Eye (tissue), 1 donor: ENCODE measurements at regions not wholly inside any gene's neighbourhood (a gene's known extent, or its start where the extent isn't known, plus 50 kb on each side); places are given as distances from the start of the nearest gene placed in this dataset.
"Not testable (repeated sequence)": the region's sequence is repeated elsewhere in the genome, so short reads cannot be mapped to it uniquely, and the experiment has no call there.

Experiments
- DNase-seq: peaks from one replicate; pipeline ENCODE4 v3.0.0-alpha.2; 2015

DNA sequence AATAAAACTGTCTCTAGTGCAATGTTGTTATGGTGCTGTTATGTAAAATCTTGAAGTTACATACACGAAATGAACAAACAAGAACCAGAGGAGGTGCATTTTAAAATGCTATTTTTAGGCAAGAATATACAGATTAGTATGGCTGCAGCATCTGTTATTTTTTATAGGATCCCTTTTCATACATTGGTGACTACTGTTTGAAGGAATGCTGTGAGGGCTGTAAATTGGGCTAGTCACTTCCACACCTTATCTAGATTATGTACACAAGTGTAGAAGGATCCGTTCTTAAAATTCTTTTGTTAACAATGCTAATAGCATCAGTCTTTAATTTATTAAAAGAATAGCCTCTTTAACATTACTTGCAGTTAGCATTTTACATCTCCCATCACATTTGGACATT is 284.3 kb upstream of the MDGA2 start:
- DNase-seq: no peak

- DNase-seq: no peak
These were observed 273.6 kb upstream of the MDGA2 start for GRCh38 chr14:47949006-47949405.

GRCh38 chr14:47935332-47935731 is 259.9 kb upstream of the MDGA2 start:
- DNase-seq: no peak

DNA sequence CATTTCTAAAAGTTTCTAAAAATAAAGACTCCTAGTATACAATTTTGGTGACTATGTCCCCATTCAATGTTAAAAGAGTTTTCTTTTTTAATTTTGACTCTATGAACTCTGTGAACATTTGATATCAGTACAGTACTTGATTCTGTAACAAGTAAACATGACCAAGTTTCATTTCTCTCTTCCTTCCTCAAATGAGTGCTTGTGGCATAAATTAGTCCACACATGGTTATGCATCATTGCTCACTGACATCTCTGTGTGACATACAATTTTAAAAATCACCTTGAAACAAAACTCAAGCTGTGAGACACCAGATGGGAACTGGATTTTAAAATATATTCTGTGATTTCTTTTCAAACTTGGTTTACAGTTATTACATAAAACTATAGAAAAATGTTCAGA is 253.9 kb upstream of the MDGA2 start:
- peak; percentile 5 for DNase-seq

DNA sequence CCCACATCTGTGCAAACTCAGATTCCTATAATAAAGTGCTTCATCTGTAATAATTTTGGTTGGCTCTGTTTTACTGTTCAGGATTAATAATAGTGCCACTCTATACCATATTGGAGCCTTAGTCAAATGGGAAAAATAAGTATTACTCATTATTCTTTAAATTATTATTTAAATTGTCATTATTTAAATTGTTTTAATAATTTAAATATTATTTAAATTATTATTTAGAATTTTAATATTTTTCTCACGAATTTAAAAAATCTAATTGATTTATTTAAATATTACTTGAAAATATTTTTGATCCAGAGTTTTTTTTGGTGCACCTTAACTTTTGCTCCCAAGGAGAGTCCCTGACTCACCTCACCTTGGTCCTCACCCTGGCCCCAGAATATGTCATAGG is 245.7 kb upstream of the MDGA2 start:
- DNase-seq: no peak

- peak; percentile 9 for DNase-seq
These were observed 244.6 kb upstream of the MDGA2 start for GRCh38 chr14:47919997-47920396.

- DNase-seq: no peak
These were observed 244.0 kb upstream of the MDGA2 start for GRCh38 chr14:47919334-47919846.

GRCh38 chr14:47917344-47917954 is 242.0 kb upstream of the MDGA2 start:
- peak; percentile 79 for DNase-seq

DNA sequence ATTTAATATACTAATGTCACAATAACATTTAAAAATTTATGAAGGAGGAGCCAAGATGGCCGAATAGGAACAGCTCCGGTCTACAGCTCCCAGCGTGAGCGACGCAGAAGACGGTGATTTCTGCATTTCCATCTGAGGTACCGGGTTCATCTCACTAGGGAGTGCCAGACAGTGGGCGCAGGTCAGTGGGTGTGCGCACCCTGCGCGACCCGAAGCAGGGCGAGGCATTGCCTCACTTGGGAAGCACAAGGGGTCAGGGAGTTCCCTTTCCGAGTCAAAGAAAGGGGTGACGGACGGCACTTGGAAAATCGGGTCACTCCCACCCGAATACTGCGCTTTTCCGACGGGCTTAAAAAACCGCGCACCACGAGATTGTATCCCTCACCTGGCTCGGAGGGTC is 225.7 kb upstream of the MDGA2 start:
- not testable (repeated sequence) for DNase-seq

GRCh38 chr14:47899685-47900084 is 224.3 kb upstream of the MDGA2 start:
- DNase-seq: no peak

GRCh38 chr14:47874350-47874749 is 198.9 kb upstream of the MDGA2 start:
- no peak for DNase-seq

DNA sequence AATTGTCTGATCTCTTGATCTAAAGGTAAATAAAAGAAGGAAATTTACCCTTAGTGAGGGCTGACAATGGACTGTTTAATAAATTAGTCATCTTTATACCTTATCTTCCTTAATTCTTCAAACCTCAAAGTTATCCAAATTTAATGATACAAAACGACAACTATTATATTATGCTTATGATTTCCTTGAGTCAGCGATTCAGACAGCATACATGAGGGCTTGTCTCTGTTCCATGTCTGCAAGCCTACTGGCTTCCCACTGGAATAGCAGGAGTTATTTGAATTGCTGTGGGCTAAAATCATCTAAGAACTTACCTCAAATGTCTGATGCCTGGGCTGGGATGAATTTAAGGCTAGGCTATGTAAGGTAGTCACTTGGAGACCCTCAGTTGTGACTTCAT is 197.2 kb upstream of the MDGA2 start:
- no peak for DNase-seq

DNA sequence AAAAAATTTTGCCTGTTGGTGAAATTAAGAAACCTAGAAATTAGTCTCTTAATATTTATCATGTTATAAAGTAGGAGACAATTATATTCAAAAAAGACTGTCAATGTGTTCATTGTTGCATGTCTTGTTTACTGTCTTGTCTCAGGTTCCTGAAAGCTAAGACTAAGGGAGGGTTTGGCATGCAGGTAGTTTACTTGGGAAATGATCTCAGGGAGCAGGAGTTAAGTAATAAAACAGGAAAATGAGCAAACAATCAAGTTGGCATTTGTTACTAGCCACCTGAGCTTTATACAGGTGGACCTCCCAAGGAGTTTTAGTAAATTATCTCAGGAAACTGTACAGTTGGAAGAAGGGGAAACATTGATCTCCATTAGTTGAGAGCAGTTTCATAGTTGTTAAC is 188.0 kb upstream of the MDGA2 start:
- DNase-seq: no peak

- no peak for DNase-seq
These were observed 182.2 kb upstream of the MDGA2 start for GRCh38 chr14:47857646-47858045.

DNA sequence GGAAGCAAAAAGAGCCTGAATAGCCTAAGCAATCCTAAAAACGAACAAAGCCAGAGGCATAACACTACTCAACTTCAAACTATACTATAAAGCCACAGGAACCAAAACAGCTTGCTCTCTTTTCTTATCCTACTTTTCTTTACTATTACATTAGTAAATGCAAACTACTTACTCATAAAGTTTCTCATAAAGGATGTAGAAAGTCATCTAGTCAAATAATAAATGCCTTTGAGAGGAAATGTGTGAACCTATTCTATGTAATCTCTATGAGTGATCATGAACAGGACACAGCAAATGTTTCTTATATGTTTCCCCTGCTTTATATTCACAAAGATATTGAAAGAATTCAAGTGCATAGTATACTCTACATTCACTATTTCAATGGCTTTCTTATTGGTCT is 176.9 kb upstream of the MDGA2 start:
- no peak for DNase-seq

DNA sequence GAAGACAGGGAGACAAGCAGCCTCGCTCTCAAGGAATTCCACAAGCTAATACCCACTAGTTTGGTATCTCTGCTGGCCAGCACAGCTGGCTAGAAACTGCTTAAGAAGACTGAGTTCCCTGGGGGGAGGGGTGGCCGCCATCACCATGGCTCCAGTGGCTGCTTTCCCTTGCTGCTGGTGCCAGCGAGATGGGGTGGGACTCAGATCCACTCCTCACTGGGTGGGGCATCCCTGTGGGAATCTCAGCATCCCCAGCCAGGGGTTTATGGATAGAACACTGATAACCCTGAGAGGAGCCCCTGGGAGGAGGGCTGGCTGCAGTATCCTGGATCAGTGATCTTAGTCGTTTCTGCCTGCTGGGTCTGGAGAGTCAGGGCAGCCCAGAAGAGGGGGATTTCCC is 170.6 kb upstream of the MDGA2 start:
- no peak for DNase-seq

GRCh38 chr14:47843236-47843635 is 167.8 kb upstream of the MDGA2 start:
- no peak for DNase-seq

DNA sequence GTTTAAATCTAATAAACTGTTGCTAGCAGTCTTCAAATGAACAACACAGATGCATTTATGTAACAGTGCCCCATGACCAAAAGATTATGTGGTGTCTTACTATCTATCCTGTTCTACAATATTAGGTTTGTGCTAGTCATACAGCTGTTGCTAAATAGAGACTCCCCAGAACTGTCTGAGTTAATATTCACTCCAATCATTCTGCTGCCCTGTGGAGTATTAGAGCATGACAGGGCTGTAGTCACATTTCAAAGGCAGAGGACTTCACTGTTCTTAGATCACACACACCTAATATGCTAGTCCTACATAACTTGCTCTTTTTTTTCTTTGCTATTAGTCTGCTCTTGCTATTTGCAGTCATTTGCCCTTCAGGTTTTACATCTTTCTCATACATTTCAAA is 157.6 kb upstream of the MDGA2 start:
- DNase-seq: peak; percentile 18

GRCh38 chr14:47826809-47827208 is 151.4 kb upstream of the MDGA2 start:
- no peak for DNase-seq

DNA sequence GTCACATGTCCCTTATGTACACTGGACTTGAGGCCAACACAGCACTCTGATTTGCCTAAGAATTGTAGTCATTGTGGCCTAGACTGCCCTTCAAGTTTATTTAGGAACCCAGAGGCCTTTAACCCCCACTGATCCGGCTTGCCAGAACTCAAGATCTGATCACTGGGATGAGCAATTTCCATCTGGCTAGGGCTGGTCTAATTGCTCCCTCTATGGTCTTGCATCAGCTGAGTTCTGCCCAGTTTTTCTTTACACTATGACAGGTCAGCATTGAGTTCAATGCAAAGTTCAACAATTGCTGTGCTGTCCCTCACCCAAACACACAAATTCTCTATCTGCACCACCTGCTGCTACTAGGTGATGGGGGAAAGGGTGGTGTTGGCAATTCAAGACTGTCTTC is 146.9 kb upstream of the MDGA2 start:
- no peak for DNase-seq

DNA sequence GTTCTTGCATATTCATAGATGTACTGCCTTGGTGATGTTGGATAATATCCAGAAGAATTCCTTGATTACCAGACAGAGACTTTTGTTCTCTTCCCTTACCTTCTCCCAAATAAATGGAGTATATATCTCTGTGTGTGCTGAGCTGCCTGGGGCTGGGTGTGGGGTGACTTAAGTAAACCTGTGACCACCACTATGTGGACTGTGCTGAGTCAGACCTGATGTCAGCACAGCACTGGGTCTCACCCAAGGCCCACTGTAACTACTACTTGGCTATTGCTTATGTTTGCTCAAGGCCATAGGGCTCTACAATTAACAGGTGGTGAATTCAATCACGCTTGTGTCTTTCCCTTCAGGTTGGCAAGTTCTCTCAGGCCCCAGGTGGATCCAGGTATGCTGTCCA is 145.7 kb upstream of the MDGA2 start:
- DNase-seq: no peak

- no peak for DNase-seq
These were observed 115.1 kb upstream of the MDGA2 start for GRCh38 chr14:47790477-47790876.

- DNase-seq: no peak
These were observed 109.7 kb upstream of the MDGA2 start for GRCh38 chr14:47785058-47785457.

DNA sequence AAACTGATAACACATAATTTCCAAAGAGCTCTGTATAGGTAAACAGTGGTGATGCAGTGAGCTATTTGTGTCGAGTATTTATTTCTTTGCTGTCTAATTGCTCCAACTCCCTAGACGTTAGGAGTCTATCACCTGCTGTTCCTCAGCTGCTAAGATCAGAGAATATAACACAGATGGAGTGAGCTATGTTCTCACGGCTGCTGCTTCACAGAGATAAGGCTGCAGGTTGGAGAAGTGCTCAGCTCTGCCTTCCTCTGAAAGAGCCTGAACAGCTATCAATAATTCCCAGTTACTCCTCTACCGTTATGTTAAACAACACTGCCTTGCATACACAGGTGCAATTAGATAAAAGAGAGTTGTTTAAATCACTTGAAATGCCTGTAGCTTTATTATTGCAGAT is 103.2 kb upstream of the MDGA2 start:
- DNase-seq: no peak

GRCh38 chr14:47772652-47773051 is 97.2 kb upstream of the MDGA2 start:
- no peak for DNase-seq
